ENCODE measurements at regions not wholly inside any gene's neighbourhood (a gene's known extent, or its start where the extent isn't known, plus 50 kb on each side); places are given as distances from the start of the nearest gene placed in this dataset.

- Histone ChIP-seq H3K36me3 (no peaks in the 10 kb centered on the region), H3K4me1 (no peaks in the 10 kb centered on the region), H3K4me3 (no peak overlapping the region), H3K27ac (no peak overlapping the region), H3K9me3 (no peaks in the 10 kb centered on the region), H3K27me3 (no peaks in the 10 kb centered on the region)
- TF ChIP-seq POLR2AphosphoS5 (IDR thresholded peaks at IDR 0.05): no peak
- no peak for TF ChIP-seq CTCF (IDR thresholded peaks at IDR 0.05)
- TF ChIP-seq POLR2A (IDR thresholded peaks at IDR 0.05): no peak
- intact Hi-C loops (cut with DNase I; ENCODE audit: low total_unique reads): no loop called here
- no peak for DNase-seq (ENCODE audit: low spot score in 2 of 2)
Observed at GRCh38 chr18:14914121-14914520, 166.1 kb downstream of the ANKRD30B start.

- Histone ChIP-seq H3K9me3 (no peaks in the 10 kb centered on the region), H3K27ac (no peak overlapping the region), H3K4me1 (no peaks in the 10 kb centered on the region), H3K27me3 (no peaks in the 10 kb centered on the region), H3K36me3 (no peaks in the 10 kb centered on the region), H3K4me3 (no peak overlapping the region)
- intact Hi-C loops (cut with DNase I; ENCODE audit: low total_unique reads): no loop called here
- DNase-seq (ENCODE audit: low spot score in 2 of 2): no peak
- TF ChIP-seq POLR2AphosphoS5 (IDR thresholded peaks at IDR 0.05) (no peak), POLR2A (IDR thresholded peaks at IDR 0.05) (no peak), CTCF (IDR thresholded peaks at IDR 0.05) (no peak)
Observed at GRCh38 chr18:14914771-14915170, 166.8 kb downstream of the ANKRD30B start.

- intact Hi-C loops (cut with DNase I; ENCODE audit: low total_unique reads): no loop called here
Observed at GRCh38 chr18:14916181-14916580, 168.2 kb downstream of the ANKRD30B start.

GRCh38 chr18:14916851-14917250, 168.9 kb downstream of the ANKRD30B start:
- H3K36me3 ChIP-seq: no peaks in the 10 kb centered on the region
- no peaks in the 10 kb centered on the region for H3K27me3 ChIP-seq
- intact Hi-C loops (cut with DNase I; ENCODE audit: low total_unique reads): no loop called here
- TF ChIP-seq CTCF (IDR thresholded peaks at IDR 0.05): no peak
- no peak for TF ChIP-seq POLR2AphosphoS5 (IDR thresholded peaks at IDR 0.05)
- TF ChIP-seq POLR2A (IDR thresholded peaks at IDR 0.05): no peak
- H3K4me3 ChIP-seq: no peak overlapping the region
- no peak for DNase-seq (ENCODE audit: low spot score in 2 of 2)
- H3K27ac ChIP-seq: no peak overlapping the region
- no peaks in the 10 kb centered on the region for H3K9me3 ChIP-seq
- no peaks in the 10 kb centered on the region for H3K4me1 ChIP-seq

More at GRCh38 chr18:14916181-14916580, 168.2 kb downstream of the ANKRD30B start:
- no peaks in the 10 kb centered on the region for H3K27me3 ChIP-seq
- no peaks in the 10 kb centered on the region for H3K9me3 ChIP-seq
- no peaks in the 10 kb centered on the region for H3K4me1 ChIP-seq
- H3K36me3 ChIP-seq: no peaks in the 10 kb centered on the region
- no peak overlapping the region for H3K4me3 ChIP-seq
- TF ChIP-seq POLR2AphosphoS5 (IDR thresholded peaks at IDR 0.05) (no peak), POLR2A (IDR thresholded peaks at IDR 0.05) (no peak)
- DNase-seq (ENCODE audit: low spot score in 2 of 2): no peak
- no peak overlapping the region for H3K27ac ChIP-seq

GRCh38 chr18:14917311-14917710, 169.3 kb downstream of the ANKRD30B start:
- H3K4me3 ChIP-seq: no peak overlapping the region
- TF ChIP-seq CTCF (IDR thresholded peaks at IDR 0.05) (no peak), POLR2A (IDR thresholded peaks at IDR 0.05) (no peak), POLR2AphosphoS5 (IDR thresholded peaks at IDR 0.05) (no peak)
- DNase-seq (ENCODE audit: low spot score in 2 of 2): no peak
- H3K27me3 ChIP-seq: no peaks in the 10 kb centered on the region
- intact Hi-C loops (cut with DNase I; ENCODE audit: low total_unique reads): no loop called here
- no peak overlapping the region for H3K27ac ChIP-seq
- H3K4me1 ChIP-seq: no peaks in the 10 kb centered on the region
- H3K9me3 ChIP-seq: no peaks in the 10 kb centered on the region
- H3K36me3 ChIP-seq: no peaks in the 10 kb centered on the region

GRCh38 chr18:14919666-14920065, 171.7 kb downstream of the ANKRD30B start:
- no peaks in the 10 kb centered on the region for H3K9me3 ChIP-seq
- no peaks in the 10 kb centered on the region for H3K27me3 ChIP-seq
- TF ChIP-seq POLR2A (IDR thresholded peaks at IDR 0.05): no peak
- no peak for TF ChIP-seq CTCF (IDR thresholded peaks at IDR 0.05)
- no peak for TF ChIP-seq POLR2AphosphoS5 (IDR thresholded peaks at IDR 0.05)
- no peaks in the 10 kb centered on the region for H3K36me3 ChIP-seq
- H3K27ac ChIP-seq: no peak overlapping the region
- H3K4me3 ChIP-seq: no peak overlapping the region
- intact Hi-C loops (cut with DNase I; ENCODE audit: low total_unique reads): no loop called here
- no peaks in the 10 kb centered on the region for H3K4me1 ChIP-seq
- DNase-seq (ENCODE audit: low spot score in 2 of 2): no peak

Measured in breast epithelium (tissue), 4 donors.